Amygdala (tissue), 56 donors: ENCODE measurements at regions not wholly inside any gene's neighbourhood (a gene's known extent, or its start where the extent isn't known, plus 50 kb on each side); places are given as distances from the start of the nearest gene placed in this dataset.
"Not testable (repeated sequence)": the region's sequence is repeated elsewhere in the genome, so short reads cannot be mapped to it uniquely, and the experiment has no call there.

ENCODE experiments used
- DNase-seq, 56 donors: peaks; one replicate each; lab custom pipeline; 2025; lab: John Stamatoyannopoulos, UW

- DNase-seq, result not testable (repeated sequence)
Measured at GRCh38 chr18:64671293-64671692, 522.4 kb upstream of the LINC00305 start.

GRCh38 chr18:64668461-64668962 lies 519.6 kb upstream of the LINC00305 start:
- DNase-seq, result no peak

DNA sequence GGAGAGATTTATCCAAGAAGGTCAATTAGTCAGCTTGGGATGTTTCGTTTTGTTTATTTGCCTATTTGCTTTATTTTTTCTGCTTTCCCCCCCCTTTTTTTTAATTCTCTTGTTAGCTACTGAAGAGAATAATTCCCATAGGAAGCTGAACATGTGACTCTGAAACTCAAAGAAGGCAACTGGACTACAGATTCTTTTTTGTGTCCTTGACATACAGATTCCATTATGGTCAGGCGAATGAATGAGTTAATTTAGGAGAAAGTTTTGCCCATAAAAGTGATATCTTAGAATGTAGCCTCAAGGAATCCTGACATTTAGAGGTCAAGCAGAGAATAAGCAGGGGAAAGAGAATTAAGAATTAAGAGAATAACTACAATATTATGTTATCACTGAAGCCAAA lies 514.2 kb upstream of the LINC00305 start:
- no peak for DNase-seq

DNA sequence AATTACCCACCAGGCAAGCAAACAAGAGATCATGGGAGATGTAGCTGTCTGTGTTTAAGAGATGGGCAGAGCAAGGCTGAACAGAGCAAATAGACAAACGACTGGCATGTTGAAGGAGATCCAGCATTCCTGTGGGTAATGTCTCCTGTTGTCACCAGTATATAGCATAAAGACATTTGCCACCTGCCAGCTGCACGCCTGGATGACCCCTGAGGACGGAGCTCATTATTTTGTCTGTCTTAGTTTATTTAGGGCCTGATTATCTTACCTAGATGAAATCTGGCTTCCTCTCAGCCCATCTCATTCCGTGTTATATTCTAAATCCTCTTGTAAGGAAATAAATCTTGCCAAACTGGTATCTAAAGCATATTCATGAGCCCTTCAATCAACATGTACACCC lies 510.3 kb upstream of the LINC00305 start:
- DNase-seq, result no peak

DNA sequence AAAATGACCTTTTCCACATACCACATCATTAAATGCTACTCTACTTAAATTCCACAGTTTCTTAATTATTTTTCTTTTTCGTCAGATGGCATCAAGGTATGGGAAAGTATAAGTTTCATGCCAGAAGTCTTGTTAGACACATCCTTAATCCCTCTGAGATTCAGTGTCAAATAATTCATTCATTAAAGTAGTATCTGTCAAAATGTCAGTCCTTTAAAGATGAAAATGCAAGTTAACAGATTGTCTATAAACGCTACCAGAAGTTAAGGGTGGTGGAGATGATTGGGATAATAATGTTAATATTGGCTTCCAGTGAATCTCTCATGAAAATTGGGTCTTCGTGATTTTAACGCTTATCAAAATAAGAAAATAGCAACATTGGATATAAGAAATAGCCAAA lies 504.2 kb upstream of the LINC00305 start:
- no peak for DNase-seq

- DNase-seq, result no peak
Measured at GRCh38 chr18:64650068-64650467, 501.2 kb upstream of the LINC00305 start.

- DNase-seq, result no peak
Measured at GRCh38 chr18:64645753-64646152, 496.9 kb upstream of the LINC00305 start.

- DNase-seq, result no peak
Measured at GRCh38 chr18:64639536-64639935, 490.6 kb upstream of the LINC00305 start.

GRCh38 chr18:64620971-64621560 lies 472.2 kb upstream of the LINC00305 start:
- no peak for DNase-seq

DNA sequence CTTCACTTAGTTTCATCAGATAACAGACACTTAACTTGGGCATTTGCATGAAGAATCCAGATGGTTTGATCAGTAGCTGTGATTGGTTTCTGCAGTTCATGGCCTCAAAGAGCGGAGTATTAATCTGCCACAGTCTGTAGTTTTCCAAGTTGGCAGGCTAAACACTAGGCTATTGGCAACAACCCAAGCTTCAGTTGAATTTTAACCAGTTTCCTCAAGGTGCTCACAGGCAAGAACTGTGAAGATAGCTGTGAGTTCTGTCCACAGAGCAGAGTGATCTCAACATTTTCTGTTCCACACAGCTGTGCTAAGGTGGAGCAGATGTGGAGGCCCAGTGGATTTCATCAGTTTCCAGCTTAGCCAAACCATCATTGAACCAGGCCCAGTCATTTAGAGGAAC lies 469.5 kb upstream of the LINC00305 start:
- no peak for DNase-seq

DNA sequence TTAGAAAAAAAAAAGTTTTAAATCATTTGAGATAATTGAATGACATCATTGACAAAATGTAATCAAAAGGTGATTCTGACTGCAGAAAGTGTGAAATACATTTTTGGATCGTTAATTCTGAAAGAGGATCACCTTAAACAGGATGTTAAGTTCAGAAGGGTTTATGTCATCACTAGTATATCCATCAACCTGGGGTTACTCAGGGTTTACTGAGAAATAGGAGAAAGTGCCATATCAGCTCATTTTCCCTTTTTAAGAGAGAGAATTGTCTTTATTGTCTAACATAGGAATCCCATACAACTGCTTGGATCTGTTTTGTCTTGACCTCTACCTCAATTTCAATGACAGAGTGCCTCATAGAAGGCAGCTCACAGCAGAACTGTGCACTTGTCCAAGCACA lies 466.1 kb upstream of the LINC00305 start:
- DNase-seq, result no peak

DNA sequence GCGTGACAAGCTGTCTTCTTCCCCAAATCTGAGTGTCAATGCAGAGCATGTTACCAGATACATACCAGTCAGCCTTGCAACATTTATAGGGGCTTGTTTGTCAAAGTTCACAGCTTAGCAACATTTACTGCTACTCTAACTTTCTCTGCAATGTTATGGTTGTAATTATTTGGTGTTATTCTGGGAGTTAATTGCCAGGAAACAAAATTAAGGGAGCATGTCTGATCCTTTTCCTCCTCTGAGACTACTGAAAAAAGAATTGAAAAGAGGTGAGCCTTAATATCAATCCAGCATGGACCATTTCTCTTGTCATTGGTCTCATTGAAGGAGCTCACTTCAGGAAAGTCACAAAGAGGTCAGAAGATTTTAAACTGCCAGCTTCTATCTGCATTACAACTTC lies 465.6 kb upstream of the LINC00305 start:
- no peak for DNase-seq

DNA sequence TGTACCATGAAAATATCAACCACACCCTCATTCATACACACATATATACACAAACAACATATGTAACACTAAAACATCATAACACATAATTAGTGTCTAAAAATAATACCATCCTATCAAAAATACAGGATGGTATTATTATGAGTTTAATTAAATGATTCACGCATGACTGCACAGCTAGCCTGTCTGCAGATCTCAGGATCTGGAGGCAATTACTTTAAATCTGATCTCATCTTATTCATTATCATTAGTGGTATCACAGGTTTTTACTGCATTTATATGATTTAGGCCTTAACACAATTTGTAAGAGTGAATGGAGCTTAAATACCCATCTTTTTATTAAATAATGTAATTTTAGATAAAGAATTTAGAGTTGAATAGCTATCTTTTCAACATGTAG lies 443.4 kb upstream of the LINC00305 start:
- no peak for DNase-seq

- DNase-seq, result no peak
Measured at GRCh38 chr18:64589000-64589399, 440.1 kb upstream of the LINC00305 start.

DNA sequence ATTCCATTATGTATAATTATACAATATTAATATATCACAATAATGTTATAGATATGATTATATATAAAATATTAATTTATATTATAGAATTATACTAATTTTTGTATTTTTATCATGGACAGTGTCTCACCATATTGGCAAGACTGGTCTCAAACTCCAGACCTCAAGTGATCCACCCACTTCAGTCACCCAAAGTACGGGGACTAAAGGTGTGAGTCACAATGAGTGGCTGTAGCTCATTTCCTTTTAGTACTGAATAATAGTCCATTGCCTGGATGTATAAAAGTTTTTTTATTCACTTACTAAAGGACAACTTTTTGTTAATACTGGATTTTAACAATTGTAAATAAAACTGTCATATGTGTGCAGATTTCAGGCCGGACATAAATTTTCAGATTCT lies 417.6 kb upstream of the LINC00305 start:
- no peak for DNase-seq

DNA sequence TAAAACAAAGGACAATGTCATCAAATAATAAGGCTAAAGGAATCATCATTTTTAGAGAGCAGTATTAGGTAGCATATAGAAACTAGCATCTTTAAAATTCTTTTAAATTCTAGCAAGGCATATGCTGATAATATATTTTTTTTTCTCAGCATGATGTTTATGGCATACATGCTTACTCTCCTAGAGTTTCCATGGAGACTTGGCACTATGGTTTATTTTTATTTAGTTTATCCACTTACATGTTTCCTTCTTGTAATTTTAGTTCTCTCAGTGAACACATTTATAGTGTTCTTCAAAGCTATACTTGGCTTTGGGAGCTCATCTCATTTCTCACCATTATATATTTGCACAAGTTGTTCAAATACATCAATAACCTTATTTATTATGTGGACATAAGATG lies 413.8 kb upstream of the LINC00305 start:
- no peak for DNase-seq

GRCh38 chr18:64546451-64546850 lies 397.6 kb upstream of the LINC00305 start:
- DNase-seq, result no peak

DNA sequence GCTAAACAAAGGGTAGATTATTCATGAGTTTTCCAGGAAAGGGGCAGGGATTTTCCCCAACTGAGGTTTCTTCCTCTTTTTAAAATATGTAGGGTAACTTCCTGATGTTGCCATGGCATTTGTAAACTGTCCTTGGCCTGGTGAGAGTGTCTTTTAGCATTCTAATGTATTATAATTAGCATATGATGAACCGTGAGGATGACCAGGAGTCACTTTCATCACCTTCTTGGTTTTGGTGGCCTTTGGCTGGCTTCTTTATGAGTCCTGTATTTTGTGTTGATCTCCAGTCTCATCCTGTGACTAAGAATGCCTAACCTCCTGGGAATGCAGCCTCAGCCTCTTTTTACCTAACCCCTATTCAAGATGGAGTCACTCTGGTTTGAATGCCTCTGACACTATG lies 391.0 kb upstream of the LINC00305 start:
- DNase-seq, result no peak

DNA sequence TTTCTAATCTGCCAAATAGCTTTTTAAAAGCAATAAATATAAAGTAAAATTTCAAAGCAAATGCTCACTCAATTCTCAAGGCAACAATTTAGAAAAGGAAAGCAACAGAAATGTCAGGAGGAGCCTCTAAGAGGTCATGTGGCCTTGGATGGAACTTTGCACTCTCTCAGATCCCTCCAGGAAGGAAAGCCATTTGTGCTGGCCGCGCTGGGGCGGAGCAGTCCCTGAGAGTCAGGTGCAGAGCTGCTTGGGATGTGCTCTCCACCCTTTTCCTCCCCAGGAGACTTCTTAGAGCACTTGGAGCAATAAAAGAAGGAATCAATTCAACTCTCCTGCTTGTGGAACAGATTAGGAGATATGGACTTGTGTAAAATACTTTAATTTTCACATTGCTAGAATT lies 379.8 kb upstream of the LINC00305 start:
- DNase-seq, result no peak

DNA sequence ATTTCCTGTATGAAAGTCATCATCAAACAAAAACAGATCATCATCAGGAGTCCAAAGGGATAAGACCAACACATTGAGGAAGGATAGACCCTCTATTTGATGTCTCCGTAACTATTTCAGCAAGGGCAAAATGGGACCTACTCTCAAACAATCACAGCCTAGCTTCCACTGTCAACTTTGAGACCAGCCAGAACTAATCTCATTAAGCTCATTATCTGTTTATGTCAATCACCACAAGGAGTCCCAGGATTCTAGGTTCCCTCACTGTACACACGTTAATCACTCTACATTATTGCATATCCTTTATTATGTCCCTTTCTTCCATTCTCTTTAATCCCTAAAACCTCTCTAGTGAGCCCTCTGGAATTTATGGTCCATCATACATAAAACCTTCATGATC lies 370.3 kb upstream of the LINC00305 start:
- no peak for DNase-seq

GRCh38 chr18:64518191-64518590 lies 369.3 kb upstream of the LINC00305 start:
- no peak for DNase-seq

DNA sequence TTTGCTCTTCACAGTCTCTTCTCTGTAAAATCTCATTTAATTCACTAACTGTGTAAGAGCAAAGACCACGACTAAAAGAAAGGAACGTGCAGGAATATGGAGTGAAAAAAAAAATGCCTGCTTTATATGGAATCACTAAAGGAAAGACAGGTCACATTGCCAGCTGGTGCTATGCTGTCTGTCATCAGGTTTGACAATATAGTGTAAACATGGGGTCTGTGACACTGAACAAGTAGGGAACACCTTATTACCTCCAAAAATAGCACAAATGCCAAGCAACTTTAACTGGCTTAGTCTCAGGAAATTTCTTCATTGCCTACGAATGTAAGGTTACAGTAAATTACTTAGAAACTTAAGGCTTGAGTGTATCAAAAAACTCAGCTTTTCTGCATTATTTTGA lies 364.5 kb upstream of the LINC00305 start:
- no peak for DNase-seq

- no peak for DNase-seq
Measured at GRCh38 chr18:64490207-64490606, 341.3 kb upstream of the LINC00305 start.
